ENCODE measurements at regions not wholly inside any gene's neighbourhood (a gene's known extent, or its start where the extent isn't known, plus 50 kb on each side); places are given as distances from the start of the nearest gene placed in this dataset.
"Not testable (repeated sequence)": the region's sequence is repeated elsewhere in the genome, so short reads cannot be mapped to it uniquely, and the experiment has no call there.

DNA sequence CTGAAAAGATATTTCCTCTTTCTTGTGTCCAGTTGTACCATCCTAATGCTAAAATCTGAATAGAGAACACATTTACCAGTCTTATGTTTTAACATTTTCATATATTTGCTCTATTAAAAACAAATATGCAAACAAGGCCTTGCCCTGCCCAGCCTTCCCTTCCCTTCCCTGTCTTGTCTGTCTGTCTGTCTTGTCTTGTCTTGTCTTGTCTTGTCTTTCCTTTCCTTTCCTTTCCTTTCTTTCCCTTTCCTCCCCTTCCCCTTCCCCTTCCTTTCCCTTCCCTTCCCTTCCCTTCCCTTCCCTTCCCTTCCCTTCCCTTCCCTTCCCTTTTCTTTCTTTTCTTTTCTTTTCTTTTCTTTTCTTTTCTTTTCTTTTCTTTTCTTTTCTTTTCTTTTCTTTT lies 1103.5 kb downstream of the STIM2 start:
- no peak for DNase-seq (ENCODE audit: low spot score)

DNA sequence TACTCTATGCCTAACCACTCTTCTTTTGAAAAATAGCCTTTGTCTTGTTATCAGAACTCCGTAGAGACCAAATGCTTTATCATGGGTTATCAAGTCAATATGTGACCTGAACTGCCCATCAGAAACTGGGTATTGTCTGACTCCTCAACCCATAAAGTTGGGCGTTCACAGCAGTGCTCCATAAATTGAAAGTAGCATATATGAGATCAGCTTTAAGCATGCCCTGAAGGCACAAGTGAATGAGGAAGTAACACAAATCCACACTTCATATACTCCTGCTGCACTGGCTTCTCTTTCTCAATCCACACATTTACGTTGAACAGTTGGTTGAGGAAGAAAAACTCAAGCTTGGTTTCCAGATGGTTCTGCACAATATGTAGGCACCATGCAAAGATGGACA lies 1106.0 kb downstream of the STIM2 start:
- DNase-seq (ENCODE audit: low spot score): no peak

GRCh38 chr4:27973056-27973455 lies 1112.4 kb downstream of the STIM2 start:
- no peak for DNase-seq (ENCODE audit: low spot score)

- DNase-seq (ENCODE audit: low spot score): no peak
These were observed 1113.1 kb downstream of the STIM2 start for GRCh38 chr4:27973700-27974099.

DNA sequence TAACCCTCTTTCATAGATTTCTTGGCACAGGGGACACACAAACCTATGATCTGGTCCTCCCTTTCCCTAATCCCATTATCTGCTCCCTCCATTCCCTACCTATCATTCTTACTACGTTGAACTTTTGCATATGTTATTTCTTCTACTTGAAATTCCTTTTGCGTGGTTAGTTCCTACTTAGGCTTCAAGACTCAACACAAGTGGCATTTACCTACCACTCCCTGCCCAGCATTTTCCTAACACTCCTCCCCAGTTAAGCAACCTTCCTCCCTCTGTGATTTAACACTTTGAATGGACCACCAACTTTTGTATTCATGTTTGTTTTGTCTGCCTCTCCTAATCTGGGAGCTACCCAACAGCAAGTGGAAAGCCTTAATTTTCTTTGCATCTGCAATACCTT lies 1113.7 kb downstream of the STIM2 start:
- DNase-seq (ENCODE audit: low spot score): no peak

DNA sequence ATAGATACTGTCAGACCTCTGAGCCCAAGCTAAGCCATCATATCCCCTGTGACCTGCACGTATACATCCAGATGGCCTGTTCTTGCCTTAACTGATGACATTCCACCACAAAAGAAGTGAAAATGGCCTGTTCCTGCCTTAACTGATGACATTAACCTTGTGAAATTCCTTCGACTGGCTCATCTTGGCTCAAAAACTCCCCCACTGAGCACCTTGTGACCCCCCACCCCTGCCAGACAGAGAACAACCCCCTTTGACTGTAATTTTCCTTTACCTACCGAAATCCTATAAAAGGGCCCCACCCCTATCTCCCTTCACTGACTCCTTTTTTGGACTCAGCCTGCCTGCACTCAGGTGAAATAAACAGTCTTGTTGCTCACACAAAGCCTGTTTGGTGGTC lies 1114.2 kb downstream of the STIM2 start:
- DNase-seq (ENCODE audit: low spot score): not testable (repeated sequence)

DNA sequence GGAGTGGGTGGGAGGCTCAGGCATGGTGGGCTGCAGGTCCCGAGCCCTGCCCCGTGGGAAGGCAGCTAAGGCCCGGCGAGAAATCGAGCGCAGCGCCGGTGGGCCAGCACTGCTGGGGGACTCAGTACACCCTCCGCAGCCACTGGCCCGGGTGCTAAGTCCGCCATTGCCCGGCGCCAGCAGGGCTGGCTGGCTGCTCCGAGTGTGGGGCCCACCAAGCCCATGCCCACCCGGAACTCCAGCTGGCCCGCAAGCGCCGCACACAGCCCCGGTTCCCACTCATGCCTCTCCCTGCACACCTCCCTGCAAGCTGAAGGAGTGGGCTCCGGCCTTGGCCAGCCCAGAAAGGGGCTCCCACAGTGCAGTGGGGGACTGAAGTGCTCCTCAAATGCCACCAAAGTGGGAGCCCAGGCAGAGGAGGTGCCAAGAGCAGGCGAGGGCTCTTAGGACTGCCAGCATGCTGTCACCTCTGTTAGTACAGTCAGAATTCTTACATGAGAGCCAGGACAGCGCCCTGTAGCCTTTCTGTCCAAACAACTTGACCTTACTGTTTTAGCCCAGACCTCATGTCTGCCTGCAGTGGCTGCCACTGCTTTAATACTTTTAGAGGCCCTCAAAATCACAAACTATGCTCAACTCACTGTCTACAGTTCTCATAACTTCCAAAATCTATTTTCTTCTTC lies 1117.9 kb downstream of the STIM2 start:
- DNase-seq (ENCODE audit: low spot score): not testable (repeated sequence)

DNA sequence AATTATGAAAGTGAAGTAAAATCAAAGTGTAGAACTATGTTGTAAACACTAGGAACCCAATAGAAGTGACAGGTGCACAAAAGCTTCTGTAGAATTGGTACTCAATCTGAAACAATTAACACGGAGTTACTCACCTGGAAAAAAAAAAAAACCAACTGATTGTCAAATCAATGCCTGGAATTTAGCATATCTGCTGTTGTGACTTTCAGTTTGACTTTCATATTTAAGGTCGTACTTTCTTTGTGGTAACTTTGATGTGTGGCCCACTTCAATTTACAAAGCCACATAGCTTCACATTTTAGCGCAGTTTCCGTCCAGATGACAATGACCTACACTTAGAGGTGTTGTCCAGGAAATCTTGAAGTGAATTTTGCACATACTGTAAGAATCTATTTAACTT lies 1124.9 kb downstream of the STIM2 start:
- DNase-seq (ENCODE audit: low spot score): peak; percentile 2

- peak; percentile 5 for DNase-seq (ENCODE audit: low spot score)
These were observed 1125.8 kb downstream of the STIM2 start for GRCh38 chr4:27986476-27986875.

DNA sequence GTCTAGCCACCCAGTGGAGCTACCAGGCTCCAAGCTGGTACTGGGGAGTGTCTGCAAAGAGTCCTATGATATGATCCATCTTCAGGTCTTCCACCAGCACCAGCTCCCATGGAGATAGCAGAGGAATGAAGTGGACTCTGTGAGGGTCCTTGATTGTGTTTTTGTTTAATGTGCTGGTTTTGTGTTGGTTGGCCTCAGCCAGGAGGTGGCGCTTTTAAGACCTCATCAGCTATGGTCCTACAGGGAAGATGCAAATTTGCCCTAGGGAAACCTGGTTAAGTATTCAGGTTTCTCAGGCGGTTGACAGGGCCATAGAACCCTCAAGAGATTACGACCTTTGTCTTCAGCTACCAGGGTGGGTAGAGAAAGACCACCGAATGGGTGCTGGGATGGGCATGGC lies 1141.1 kb downstream of the STIM2 start:
- DNase-seq (ENCODE audit: low spot score): no peak

DNA sequence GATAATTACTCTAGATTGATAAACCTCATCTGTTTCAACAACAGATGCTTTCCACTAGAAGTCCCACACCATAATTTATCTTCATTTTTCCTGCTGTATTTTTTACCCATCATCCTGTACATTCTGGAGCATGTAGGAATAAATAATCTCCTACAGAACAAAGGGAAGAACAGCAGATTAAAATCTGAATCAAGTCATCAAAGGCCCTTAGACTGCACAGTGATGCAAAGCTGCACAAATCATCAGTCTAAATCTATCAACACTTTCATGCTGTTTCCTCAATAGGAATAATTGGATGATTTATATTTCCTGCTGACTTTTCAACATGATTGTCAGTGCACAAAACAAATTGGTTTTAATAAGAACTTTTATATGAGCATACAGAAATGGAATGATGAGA lies 1143.9 kb downstream of the STIM2 start:
- no peak for DNase-seq (ENCODE audit: low spot score)

DNA sequence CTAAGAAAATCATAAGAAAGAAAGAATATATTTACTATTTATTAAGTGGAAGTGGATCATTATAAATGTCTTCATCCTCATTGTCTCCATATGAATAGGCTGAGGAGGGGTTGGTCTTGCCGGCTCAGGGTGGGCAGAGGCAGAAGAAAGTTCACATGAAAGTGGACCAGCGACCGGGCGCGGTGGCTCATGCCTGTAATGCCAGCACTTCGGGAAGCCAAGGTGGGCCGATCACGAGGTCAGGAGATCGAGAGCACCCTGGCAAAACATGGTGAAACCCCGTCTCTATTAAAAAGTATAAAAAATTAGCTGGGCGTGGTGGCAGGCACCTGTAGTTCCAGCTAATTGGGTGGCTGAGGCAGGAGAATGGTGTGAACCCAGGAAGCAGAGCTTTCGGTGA lies 1145.4 kb downstream of the STIM2 start:
- DNase-seq (ENCODE audit: low spot score): no peak

GRCh38 chr4:28007693-28008092 lies 1147.1 kb downstream of the STIM2 start:
- no peak for DNase-seq (ENCODE audit: low spot score)

DNA sequence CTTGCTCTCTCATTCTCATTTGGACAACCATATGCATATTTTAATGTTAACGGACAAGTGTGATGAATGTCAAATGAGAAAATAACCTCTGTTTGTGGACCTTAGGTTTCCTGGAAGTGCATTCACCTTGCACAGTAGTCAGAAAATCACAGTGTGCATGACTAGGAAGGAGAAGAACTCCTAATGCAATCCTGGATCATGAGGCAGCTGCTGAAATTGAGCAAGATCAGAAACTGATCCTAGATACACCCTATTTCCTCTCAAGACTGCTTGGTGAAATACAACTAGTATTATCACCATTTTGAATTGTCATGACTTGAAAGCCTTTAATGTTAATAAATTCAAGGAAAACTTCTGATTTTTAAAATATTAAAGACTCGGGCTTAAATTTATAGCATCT lies 1148.9 kb downstream of the STIM2 start:
- no peak for DNase-seq (ENCODE audit: low spot score)

DNA sequence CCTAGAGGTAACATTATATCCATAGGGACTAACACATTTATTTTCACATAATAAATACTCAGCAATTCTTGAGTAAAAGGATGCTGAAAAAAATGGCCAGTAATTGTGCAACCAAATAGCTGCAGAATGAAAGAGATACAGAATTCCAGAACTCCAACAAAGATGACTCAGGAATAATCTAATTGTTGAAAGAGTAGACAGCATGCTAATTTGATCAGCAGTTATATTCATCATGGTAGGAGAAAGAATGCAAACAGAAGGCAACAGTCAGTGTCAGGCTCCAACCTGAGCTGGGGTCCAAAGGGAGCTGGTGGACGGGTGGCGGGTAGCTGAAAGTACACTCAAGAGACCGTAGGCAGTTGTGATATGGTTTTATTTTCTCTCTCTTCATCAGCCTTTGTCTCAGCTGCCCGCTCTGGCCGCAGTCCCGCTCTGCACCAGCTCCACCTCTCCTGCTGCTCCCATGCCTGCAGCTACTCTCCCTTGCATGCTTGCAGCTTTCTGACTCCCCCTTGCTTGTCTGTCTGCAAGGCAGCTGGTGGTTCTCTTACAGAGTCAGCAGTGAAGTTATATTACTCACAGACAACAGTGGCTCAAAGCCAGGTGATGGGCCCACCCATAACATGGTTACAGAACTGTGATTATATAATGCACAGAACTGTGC lies 1150.1 kb downstream of the STIM2 start:
- DNase-seq (ENCODE audit: low spot score): no peak

DNA sequence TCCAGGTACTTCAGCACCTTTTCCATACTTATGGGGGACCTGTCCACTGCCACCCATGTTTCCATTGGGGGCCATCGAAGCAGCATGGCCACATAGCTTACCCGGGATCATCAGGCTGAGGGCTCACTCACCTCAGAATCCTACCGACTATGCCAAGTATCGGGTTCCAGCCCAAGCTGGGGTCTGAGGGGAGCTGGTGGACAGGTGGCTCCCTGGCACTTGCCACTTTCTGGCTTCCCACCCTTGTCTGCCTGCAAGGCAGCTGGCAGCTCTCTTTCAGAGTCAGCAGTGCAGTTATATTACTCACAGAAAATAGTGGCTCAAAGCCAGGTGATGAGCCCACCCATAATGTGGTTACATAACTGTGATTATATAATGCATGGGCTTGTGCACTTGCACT lies 1153.8 kb downstream of the STIM2 start:
- no peak for DNase-seq (ENCODE audit: low spot score)

DNA sequence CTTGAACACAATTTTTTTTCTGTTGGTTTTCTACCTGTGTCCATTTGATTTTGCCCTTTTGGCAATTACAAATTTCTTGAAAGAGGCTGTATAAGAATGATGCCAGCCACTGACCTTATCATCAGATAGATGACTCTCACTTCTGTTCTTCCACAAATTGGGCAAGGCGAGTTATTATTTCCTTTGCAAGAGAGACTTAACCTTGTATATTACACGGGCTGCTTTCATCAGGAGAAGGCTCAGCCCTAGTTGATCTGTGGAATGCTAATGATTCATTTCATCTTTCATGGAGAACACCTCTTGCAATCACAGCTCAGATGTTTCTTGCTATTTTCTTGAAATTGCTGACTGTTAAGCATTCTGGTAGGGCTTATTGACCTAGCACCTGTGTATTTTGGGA lies 1155.4 kb downstream of the STIM2 start:
- DNase-seq (ENCODE audit: low spot score): no peak

DNA sequence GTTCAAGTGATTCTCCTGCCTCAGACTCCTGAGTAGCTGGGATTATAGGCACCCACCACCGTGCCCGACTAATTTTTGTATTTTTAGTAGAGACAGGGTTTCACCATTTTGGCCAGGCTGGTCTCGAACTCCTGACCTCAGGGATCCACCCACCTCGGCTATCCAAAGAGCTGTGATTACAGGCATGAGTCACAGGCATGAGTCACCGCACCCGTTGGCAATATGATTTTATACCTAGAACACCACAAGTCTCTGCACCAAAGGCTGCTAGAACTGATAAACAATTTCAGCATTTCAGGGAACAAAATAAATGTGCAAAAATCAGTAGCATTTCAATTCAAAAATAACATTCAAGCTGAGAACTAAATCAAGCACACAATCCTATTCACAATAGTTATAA lies 1177.6 kb downstream of the STIM2 start:
- not testable (repeated sequence) for DNase-seq (ENCODE audit: low spot score)

DNA sequence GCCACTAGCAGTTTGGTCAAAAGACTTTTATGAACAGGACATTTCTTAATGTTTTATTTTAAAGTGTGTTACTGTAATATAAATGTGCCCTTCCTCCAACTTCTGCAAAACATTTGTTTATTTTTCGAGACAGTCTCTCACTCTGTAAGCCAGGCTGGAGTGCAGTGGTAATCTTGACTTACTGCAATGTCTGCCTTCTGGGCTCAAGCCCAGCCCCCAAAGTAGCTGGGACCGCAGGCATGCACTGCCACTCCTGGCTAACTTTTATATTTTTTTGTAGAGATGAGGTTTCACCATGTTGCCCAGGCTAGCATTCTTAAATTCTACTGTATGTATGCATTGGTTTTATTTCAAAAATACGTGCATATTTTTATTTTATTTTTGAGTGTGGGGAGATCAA lies 1201.9 kb downstream of the STIM2 start:
- DNase-seq (ENCODE audit: low spot score): no peak

GRCh38 chr4:28073860-28074555 lies 1213.4 kb downstream of the STIM2 start:
- DNase-seq (ENCODE audit: low spot score): no peak

DNA sequence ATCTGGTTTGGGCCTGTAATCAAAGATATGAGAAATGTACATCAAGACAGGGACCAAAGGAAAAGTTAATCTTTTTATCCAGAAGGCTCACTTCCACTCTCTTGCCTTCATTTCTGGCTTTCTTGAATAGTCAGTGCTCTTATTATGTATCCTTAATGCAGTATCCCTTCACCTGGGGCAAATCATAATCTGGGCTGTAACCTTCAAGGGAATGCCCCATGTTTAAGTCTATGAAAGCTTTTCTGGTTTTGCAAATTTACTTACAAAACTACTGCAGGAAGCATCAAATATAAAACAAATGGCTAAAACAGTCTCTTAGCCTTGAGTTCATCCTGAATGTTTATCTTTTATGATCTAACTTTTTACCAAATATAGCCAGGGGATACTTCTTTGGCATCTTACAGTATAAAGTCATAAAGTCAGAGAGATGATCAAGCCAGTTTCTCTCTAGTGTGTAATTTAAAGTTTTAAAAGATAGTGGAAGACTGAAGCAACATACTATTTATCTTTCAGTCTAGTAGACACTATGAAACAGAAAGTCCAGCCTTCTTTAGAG lies 1214.8 kb downstream of the STIM2 start:
- no peak for DNase-seq (ENCODE audit: low spot score)

GRCh38 chr4:28077203-28077602 lies 1216.6 kb downstream of the STIM2 start:
- not testable (repeated sequence) for DNase-seq (ENCODE audit: low spot score)

Measured in SW480 (cell line).